ENCODE measurements at regions not wholly inside any gene's neighbourhood (a gene's known extent, or its start where the extent isn't known, plus 50 kb on each side); places are given as distances from the start of the nearest gene placed in this dataset.
"Not testable (repeated sequence)": the region's sequence is repeated elsewhere in the genome, so short reads cannot be mapped to it uniquely, and the experiment has no call there.

DNA sequence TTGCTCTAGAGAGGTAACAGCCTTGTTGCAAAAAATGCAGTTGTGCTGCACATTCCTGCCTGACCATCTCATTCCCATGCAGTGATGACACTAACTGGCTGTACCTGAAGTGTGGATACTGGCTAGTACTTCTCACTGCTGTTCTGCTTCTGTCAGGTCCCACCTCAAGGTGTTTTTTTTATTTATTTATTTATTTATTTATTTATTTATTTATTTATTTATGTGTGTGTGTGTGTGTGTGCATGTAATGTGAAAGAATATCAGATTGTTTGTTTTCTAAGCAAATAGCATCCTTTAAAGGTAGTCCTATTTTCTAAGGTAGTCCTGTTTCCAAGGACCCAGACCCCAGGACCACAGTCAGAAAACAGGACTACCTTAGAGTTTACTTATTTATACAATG is 87.2 kb upstream of the SYT4 start (continued):
- TF ChIP-seq, protein P1, sequence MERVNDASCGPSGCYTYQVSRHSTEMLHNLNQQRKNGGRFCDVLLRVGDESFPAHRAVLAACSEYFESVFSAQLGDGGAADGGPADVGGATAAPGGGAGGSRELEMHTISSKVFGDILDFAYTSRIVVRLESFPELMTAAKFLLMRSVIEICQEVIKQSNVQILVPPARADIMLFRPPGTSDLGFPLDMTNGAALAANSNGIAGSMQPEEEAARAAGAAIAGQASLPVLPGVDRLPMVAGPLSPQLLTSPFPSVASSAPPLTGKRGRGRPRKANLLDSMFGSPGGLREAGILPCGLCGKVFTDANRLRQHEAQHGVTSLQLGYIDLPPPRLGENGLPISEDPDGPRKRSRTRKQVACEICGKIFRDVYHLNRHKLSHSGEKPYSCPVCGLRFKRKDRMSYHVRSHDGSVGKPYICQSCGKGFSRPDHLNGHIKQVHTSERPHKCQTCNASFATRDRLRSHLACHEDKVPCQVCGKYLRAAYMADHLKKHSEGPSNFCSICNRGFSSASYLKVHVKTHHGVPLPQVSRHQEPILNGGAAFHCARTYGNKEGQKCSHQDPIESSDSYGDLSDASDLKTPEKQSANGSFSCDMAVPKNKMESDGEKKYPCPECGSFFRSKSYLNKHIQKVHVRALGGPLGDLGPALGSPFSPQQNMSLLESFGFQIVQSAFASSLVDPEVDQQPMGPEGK (CRISPR knock-in tag; IDR thresholded peaks at IDR 0.05; ENCODE audit: borderline replicate concordance), result no peak
- TF ChIP-seq OSR1 (CRISPR knock-in tag; IDR thresholded peaks at IDR 0.05), result no peak
- TF ChIP-seq TOX (CRISPR knock-in tag; IDR thresholded peaks at IDR 0.05; ENCODE audit: borderline replicate concordance), result no peak
- no peak for TF ChIP-seq GLIS3 (CRISPR knock-in tag; IDR thresholded peaks at IDR 0.05)
- TF ChIP-seq PPARA (CRISPR knock-in tag; IDR thresholded peaks at IDR 0.05; ENCODE audit: borderline replicate concordance), result no peak
- TF ChIP-seq TCF4 (CRISPR knock-in tag; IDR thresholded peaks at IDR 0.05; ENCODE audit: borderline replicate concordance), result no peak

DNA sequence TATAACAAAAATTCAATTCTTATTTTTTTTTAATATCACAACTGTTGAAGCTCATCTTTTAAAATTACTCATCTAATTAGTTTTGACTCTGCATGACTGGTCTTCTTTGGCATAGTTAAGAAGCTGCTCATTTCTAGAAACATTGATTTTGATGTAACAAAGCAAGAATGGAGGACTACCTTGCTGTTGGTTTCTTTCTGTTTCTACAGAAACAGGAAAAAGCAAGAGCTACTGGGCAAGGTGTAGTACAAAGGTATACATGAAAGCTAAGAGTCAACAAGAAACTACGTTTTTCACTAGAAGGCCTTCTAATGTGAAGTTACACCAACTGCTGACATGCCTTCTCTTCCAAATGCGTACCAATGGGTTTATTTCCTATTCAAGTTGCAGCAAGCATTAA is 90.6 kb upstream of the SYT4 start:
- TF ChIP-seq, protein P1 (CRISPR knock-in tag; IDR thresholded peaks at IDR 0.05; ENCODE audit: borderline replicate concordance), result no peak
- no peak for ATAC-seq

DNA sequence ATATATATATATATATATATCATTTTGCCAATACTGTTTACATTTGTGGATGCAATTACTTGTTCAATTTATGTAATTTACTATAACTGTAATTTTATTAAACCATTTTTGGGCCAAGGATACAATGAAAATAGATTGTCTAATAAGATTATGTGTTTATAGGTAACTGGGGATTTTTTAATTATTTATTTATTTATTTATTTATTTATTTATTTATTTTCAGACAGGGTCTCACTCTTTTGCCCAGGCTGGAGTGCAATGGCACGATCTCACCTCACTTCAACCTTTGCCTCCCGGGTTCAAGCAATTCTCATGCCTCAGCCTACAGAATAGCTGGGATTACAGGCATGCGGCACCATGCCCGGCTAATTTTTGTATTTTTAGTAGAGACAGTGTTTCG is 92.0 kb upstream of the SYT4 start:
- ATAC-seq, result not testable (repeated sequence)

DNA sequence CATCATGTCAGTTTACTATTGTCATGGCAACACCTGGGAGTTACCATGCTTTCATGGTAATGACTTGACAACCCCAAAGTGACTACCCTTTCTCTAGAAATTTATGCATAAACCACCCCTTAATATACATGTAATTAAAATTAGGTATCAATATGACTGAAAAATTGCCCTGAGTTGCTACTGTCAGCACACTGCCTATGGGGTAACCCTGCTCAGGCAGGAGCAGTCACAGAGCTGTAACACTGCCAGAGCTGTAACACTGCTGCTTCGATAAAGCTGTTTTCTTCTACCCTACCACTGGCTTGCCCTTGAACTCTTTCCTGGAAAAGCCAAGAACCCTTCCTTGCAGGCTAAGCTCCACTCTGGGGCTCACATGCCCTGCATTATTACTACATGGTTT is 95.5 kb upstream of the SYT4 start:
- no peak for ATAC-seq
- TF ChIP-seq, protein P2, sequence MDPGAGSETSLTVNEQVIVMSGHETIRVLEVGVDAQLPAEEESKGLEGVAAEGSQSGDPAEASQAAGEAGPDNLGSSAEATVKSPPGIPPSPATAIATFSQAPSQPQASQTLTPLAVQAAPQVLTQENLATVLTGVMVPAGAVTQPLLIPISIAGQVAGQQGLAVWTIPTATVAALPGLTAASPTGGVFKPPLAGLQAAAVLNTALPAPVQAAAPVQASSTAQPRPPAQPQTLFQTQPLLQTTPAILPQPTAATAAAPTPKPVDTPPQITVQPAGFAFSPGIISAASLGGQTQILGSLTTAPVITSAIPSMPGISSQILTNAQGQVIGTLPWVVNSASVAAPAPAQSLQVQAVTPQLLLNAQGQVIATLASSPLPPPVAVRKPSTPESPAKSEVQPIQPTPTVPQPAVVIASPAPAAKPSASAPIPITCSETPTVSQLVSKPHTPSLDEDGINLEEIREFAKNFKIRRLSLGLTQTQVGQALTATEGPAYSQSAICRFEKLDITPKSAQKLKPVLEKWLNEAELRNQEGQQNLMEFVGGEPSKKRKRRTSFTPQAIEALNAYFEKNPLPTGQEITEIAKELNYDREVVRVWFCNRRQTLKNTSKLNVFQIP (CRISPR knock-in tag; IDR thresholded peaks at IDR 0.05; ENCODE audit: borderline replicate concordance, low read depth), result no peak
- TF ChIP-seq ZNF8 (CRISPR knock-in tag; IDR thresholded peaks at IDR 0.05) (no peak), SNAI2 (CRISPR knock-in tag; IDR thresholded peaks at IDR 0.05) (no peak)

DNA sequence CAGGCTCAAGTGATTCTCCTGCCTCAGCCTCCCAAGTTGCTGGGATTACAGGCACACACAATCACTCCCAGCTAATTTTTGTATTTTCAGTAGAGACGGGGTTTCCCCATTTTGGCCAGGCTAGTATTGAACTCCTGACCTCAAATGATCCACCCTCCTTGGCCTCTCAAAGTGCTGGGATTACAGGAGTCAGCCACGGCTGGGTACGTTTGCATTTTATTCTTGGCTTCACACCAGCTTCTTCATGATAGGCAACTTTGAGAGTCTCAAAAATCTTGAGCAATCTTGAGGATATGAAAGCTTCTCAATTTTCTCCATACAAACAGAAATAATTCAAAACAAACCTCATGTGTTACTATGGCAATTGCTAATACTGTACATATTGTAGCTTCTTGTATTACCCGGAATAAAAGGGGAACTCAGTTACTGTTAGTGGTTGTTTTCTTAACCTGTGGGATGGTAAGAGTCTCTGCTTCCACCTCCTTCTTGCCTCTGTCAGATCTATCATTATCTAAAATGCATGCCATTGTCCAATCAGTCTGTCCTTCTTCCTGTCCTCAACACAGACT is 102.9 kb upstream of the SYT4 start:
- ATAC-seq, result no peak

DNA sequence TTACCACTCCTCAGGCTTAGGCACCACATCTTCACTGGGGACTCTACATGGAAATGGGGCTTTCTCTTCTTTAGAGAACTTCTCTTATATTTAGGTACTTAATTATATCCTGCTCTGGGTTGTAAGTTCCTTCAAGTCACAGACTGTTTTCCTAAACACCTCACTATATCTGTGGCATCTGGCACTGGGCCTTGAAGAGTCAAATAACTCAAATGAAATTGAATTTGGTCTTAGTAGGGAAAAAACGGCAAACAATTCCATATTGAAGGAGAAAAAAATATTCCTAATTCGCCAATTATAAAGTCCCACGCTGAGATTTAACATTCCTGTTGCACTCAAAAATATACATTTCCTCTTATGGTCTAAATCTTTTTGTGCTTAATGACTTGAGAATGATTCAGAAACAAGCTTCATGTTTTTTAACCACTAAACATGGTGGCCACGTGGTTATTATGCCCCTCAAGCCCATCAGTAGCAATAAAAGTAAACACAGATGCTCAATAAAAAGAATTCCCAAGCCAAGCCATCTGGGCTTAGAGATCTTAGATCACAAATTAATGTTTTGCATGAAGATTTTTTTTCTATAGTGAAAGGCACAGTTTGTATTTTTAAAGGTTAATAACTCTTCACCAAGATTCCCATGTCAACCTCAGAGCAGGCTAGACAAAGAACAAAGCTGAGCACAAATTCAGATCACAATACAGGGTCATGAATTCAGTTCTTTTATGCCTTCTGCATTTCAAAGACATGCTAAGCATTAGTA is 105.5 kb upstream of the SYT4 start:
- TF ChIP-seq ESRRG (CRISPR knock-in tag; IDR thresholded peaks at IDR 0.05) (no peak), TCF4 (CRISPR knock-in tag; IDR thresholded peaks at IDR 0.05; ENCODE audit: borderline replicate concordance) (no peak), ISL1 (CRISPR knock-in tag; IDR thresholded peaks at IDR 0.05) (no peak), ZFP30 (CRISPR knock-in tag; IDR thresholded peaks at IDR 0.05) (no peak), BACH2 (CRISPR knock-in tag; IDR thresholded peaks at IDR 0.05; ENCODE audit: borderline replicate concordance) (no peak), CSDC2 (CRISPR knock-in tag; IDR thresholded peaks at IDR 0.05) (no peak), PPARA (CRISPR knock-in tag; IDR thresholded peaks at IDR 0.05; ENCODE audit: borderline replicate concordance) (no peak), ZNF8 (CRISPR knock-in tag; IDR thresholded peaks at IDR 0.05) (no peak), ZNF70 (CRISPR knock-in tag; IDR thresholded peaks at IDR 0.05) (no peak), GLIS3 (CRISPR knock-in tag; IDR thresholded peaks at IDR 0.05) (no peak), TOX (CRISPR knock-in tag; IDR thresholded peaks at IDR 0.05; ENCODE audit: borderline replicate concordance) (no peak), ARNTL (CRISPR knock-in tag; IDR thresholded peaks at IDR 0.05; ENCODE audit: borderline replicate concordance, low read depth) (no peak)
- TF ChIP-seq, protein P2 (CRISPR knock-in tag; IDR thresholded peaks at IDR 0.05; ENCODE audit: borderline replicate concordance, low read depth), result no peak
- TF ChIP-seq, protein P3, sequence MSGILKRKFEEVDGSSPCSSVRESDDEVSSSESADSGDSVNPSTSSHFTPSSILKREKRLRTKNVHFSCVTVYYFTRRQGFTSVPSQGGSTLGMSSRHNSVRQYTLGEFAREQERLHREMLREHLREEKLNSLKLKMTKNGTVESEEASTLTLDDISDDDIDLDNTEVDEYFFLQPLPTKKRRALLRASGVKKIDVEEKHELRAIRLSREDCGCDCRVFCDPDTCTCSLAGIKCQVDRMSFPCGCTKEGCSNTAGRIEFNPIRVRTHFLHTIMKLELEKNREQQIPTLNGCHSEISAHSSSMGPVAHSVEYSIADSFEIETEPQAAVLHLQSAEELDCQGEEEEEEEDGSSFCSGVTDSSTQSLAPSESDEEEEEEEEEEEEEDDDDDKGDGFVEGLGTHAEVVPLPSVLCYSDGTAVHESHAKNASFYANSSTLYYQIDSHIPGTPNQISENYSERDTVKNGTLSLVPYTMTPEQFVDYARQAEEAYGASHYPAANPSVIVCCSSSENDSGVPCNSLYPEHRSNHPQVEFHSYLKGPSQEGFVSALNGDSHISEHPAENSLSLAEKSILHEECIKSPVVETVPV (CRISPR knock-in tag; IDR thresholded peaks at IDR 0.05), result no peak
- TF ChIP-seq, protein P4, sequence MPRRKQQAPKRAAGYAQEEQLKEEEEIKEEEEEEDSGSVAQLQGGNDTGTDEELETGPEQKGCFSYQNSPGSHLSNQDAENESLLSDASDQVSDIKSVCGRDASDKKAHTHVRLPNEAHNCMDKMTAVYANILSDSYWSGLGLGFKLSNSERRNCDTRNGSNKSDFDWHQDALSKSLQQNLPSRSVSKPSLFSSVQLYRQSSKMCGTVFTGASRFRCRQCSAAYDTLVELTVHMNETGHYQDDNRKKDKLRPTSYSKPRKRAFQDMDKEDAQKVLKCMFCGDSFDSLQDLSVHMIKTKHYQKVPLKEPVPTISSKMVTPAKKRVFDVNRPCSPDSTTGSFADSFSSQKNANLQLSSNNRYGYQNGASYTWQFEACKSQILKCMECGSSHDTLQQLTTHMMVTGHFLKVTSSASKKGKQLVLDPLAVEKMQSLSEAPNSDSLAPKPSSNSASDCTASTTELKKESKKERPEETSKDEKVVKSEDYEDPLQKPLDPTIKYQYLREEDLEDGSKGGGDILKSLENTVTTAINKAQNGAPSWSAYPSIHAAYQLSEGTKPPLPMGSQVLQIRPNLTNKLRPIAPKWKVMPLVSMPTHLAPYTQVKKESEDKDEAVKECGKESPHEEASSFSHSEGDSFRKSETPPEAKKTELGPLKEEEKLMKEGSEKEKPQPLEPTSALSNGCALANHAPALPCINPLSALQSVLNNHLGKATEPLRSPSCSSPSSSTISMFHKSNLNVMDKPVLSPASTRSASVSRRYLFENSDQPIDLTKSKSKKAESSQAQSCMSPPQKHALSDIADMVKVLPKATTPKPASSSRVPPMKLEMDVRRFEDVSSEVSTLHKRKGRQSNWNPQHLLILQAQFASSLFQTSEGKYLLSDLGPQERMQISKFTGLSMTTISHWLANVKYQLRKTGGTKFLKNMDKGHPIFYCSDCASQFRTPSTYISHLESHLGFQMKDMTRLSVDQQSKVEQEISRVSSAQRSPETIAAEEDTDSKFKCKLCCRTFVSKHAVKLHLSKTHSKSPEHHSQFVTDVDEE (CRISPR knock-in tag; IDR thresholded peaks at IDR 0.05), result no peak
- no peak for ATAC-seq

More for the DNA sequence above, 102.9 kb upstream of the SYT4 start:
- no peak for TF ChIP-seq SNAI2 (CRISPR knock-in tag; IDR thresholded peaks at IDR 0.05)

All from SK-N-SH treated with all-trans-retinoic acid at 6 μM for 48 hours (cell line).